ENCODE measurements at regions not wholly inside any gene's neighbourhood (a gene's known extent, or its start where the extent isn't known, plus 50 kb on each side); places are given as distances from the start of the nearest gene placed in this dataset.

DNA sequence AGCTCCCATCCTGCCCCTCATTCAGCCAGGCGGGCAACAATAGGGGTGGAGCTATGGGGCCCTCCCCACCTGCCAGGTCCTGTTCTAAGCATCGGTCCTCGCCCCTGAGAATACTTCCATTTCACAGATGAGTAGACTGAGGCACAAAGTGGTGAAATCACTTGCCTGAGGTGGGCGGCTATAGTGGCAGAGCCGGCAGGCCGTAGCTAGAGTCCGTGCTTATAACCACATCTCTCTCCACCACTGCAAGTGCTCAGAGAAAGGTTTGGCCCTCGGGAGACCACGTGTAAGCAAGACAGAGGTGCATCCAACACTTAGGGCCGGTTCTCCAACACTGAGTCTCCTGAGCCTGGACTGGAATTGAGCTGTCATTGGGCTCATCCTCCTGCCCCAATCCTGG lies 145.8 kb upstream of the UNC5B start:
- no peak overlapping the region for H2AFZ ChIP-seq (ENCODE audit: low read depth, low read length, poor library complexity, severe bottlenecking)
- CTCF ChIA-PET = no interaction called here
- no peak overlapping the region for H3K4me2 ChIP-seq (ENCODE audit: low read length)
- no peak for DNase-seq (ENCODE audit: low read depth, low spot score)
- H4K20me1 ChIP-seq (ENCODE audit: insufficient read depth) = no peaks in the 10 kb centered on the region
- intact Hi-C loops (cut with micrococcal nuclease) = no loop called here
- RAD21 ChIA-PET (ENCODE audit: low non-redundant PET in 1 of 2, low total read pairs in 2 of 2, uncharacterized antibody in 2 of 2, unreplicated experiment in 2 of 2) = no interaction called here
- H3K4me1 ChIP-seq (ENCODE audit: control insufficient read depth in 1 of 2, insufficient read depth in 2 of 2, low read length in 2 of 2) = peaks cover 0 to 9% of the 10 kb centered on the region in 2 experiments; a peak in 2 of 4 replicates
- TF ChIP-seq CEBPB (IDR thresholded peaks at IDR 0.05; ENCODE audit: low read depth) (no peak), YY1 (IDR thresholded peaks at IDR 0.05; ENCODE audit: extremely low read depth, insufficient replicate concordance, low read depth, low read length) (no peak), ZFX (IDR thresholded peaks at IDR 0.05) (no peak), SP1 (IDR thresholded peaks at IDR 0.05; ENCODE audit: low read depth) (no peak), POLR2AphosphoS5 (IDR thresholded peaks at IDR 0.05; ENCODE audit: low read depth, low read length) (no peak), EZH2phosphoT487 (IDR thresholded peaks at IDR 0.05; ENCODE audit: borderline replicate concordance) (no peak), ELF1 (IDR thresholded peaks at IDR 0.05; ENCODE audit: borderline replicate concordance, low read depth) (no peak), JUND (IDR thresholded peaks at IDR 0.05) (no peak)
- TF ChIP-seq, protein P1, sequence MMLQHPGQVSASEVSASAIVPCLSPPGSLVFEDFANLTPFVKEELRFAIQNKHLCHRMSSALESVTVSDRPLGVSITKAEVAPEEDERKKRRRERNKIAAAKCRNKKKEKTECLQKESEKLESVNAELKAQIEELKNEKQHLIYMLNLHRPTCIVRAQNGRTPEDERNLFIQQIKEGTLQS (IDR thresholded peaks at IDR 0.05) = no peak
- TF ChIP-seq, protein P2, sequence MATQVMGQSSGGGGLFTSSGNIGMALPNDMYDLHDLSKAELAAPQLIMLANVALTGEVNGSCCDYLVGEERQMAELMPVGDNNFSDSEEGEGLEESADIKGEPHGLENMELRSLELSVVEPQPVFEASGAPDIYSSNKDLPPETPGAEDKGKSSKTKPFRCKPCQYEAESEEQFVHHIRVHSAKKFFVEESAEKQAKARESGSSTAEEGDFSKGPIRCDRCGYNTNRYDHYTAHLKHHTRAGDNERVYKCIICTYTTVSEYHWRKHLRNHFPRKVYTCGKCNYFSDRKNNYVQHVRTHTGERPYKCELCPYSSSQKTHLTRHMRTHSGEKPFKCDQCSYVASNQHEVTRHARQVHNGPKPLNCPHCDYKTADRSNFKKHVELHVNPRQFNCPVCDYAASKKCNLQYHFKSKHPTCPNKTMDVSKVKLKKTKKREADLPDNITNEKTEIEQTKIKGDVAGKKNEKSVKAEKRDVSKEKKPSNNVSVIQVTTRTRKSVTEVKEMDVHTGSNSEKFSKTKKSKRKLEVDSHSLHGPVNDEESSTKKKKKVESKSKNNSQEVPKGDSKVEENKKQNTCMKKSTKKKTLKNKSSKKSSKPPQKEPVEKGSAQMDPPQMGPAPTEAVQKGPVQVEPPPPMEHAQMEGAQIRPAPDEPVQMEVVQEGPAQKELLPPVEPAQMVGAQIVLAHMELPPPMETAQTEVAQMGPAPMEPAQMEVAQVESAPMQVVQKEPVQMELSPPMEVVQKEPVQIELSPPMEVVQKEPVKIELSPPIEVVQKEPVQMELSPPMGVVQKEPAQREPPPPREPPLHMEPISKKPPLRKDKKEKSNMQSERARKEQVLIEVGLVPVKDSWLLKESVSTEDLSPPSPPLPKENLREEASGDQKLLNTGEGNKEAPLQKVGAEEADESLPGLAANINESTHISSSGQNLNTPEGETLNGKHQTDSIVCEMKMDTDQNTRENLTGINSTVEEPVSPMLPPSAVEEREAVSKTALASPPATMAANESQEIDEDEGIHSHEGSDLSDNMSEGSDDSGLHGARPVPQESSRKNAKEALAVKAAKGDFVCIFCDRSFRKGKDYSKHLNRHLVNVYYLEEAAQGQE (IDR thresholded peaks at IDR 0.05; ENCODE audit: low read depth) = no peak
- TF ChIP-seq, protein P3, sequence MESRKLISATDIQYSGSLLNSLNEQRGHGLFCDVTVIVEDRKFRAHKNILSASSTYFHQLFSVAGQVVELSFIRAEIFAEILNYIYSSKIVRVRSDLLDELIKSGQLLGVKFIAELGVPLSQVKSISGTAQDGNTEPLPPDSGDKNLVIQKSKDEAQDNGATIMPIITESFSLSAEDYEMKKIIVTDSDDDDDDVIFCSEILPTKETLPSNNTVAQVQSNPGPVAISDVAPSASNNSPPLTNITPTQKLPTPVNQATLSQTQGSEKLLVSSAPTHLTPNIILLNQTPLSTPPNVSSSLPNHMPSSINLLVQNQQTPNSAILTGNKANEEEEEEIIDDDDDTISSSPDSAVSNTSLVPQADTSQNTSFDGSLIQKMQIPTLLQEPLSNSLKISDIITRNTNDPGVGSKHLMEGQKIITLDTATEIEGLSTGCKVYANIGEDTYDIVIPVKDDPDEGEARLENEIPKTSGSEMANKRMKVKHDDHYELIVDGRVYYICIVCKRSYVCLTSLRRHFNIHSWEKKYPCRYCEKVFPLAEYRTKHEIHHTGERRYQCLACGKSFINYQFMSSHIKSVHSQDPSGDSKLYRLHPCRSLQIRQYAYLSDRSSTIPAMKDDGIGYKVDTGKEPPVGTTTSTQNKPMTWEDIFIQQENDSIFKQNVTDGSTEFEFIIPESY (IDR thresholded peaks at IDR 0.05; ENCODE audit: extremely low read depth, insufficient replicate concordance, low read length) = no peak
- H3K36me3 ChIP-seq (ENCODE audit: control insufficient read depth in 1 of 2, insufficient read depth in 2 of 2, low read length in 2 of 2) = no peaks in the 10 kb centered on the region
- no peaks in the 10 kb centered on the region for H3K79me2 ChIP-seq (ENCODE audit: insufficient read depth, low read length)
- no peak for ATAC-seq
- POLR2A ChIA-PET = no interaction called here
- no peaks in the 10 kb centered on the region for H3K27me3 ChIP-seq (ENCODE audit: insufficient read depth, low read length)
- no peaks in the 10 kb centered on the region for H3K9me3 ChIP-seq (ENCODE audit: control insufficient read depth in 1 of 2, insufficient read depth in 1 of 2, low read depth in 1 of 2, low read length in 2 of 2)
- no peak overlapping the region for H3K9ac ChIP-seq (ENCODE audit: low read length)
- no peak overlapping the region for H3K27ac ChIP-seq (ENCODE audit: low read depth, low read length)
- no TSS peak for BruUV-seq (replicated peaks)
- no peak overlapping the region for H3K4me3 ChIP-seq (replicated peaks in 1 of 2; ENCODE audit: low read depth in 1 of 2, low read length in 2 of 2)
- H3K9me2 ChIP-seq (ENCODE audit: insufficient read depth) = no peaks in the 10 kb centered on the region

All from HCT116 (cell line).